Smooth muscle cell (in vitro differentiated cells): ENCODE measurements at regions not wholly inside any gene's neighbourhood (a gene's known extent, or its start where the extent isn't known, plus 50 kb on each side); places are given as distances from the start of the nearest gene placed in this dataset.

Experiments used
- DNase-seq: peaks from one replicate; lab custom pipeline; 2025; ENCODE audit not compliant: unreplicated experiment; lab: John Stamatoyannopoulos, UW
- H2AFZ ChIP-seq: fragments of 200-600 bp; sonication (generic); 2 replicates; pipeline ENCODE4 v1.6.0; 2016; ENCODE audit warnings: antibody characterized with exemption, low read depth, mild to moderate bottlenecking
- H3F3A ChIP-seq: fragments of 200-600 bp; sonication (generic); 2 replicates; pipeline ENCODE4 v1.6.0; 2017; ENCODE audit warnings: antibody characterized with exemption, low read depth
- H3K27ac ChIP-seq: fragments of 200-600 bp; sonication (generic); 2 replicates; pipeline ENCODE4 v1.5.1; 2016; ENCODE audit warnings: low read depth, mild to moderate bottlenecking
- H3K27me3 ChIP-seq: fragments of 200-600 bp; sonication (generic); 2 replicates; pipeline ENCODE4 v1.6.1; 2016; ENCODE audit warnings: low read depth, mild to moderate bottlenecking
- H3K36me3 ChIP-seq: fragments of 200-600 bp; sonication (generic); 2 replicates; pipeline ENCODE4 v1.5.1; 2016; ENCODE audit warnings: low read depth
- H3K4me1 ChIP-seq: fragments of 200-600 bp; sonication (generic); 2 replicates; pipeline ENCODE4 v1.5.1; 2016; ENCODE audit warnings: low read depth
- H3K4me2 ChIP-seq: fragments of 200-600 bp; sonication (generic); 2 replicates; pipeline ENCODE4 v1.6.0; 2016; ENCODE audit warnings: mild to moderate bottlenecking
- H3K4me3 ChIP-seq: fragments of 200-600 bp; sonication (generic); 2 replicates; pipeline ENCODE4 v1.5.1; 2016; ENCODE audit warnings: mild to moderate bottlenecking
- H3K79me2 ChIP-seq: fragments of 200-600 bp; sonication (generic); 2 replicates; pipeline ENCODE4 v1.6.0; 2016; ENCODE audit warnings: low read depth, mild to moderate bottlenecking
- H3K9ac ChIP-seq: fragments of 200-600 bp; sonication (generic); 2 replicates; pipeline ENCODE4 v1.6.0; 2016; ENCODE audit warnings: low read depth
- H3K9me3 ChIP-seq: fragments of 200-600 bp; sonication (generic); replicated peaks from 2 replicates; pipeline ENCODE4 v1.5.1; 2016; ENCODE audit warnings: low read depth
- H4K20me1 ChIP-seq: fragments of 200-600 bp; sonication (generic); 2 replicates; pipeline ENCODE4 v1.6.0; 2016; ENCODE audit warnings: low read depth
- CTCF ChIP-seq: fragments of 200-600 bp; sonication (generic); IDR thresholded peaks from 2 replicates; pipeline ENCODE4 v1.5.1; 2017; ENCODE audit warnings: borderline replicate concordance, mild to moderate bottlenecking, antibody characterized with exemption; ENCODE audit not compliant: insufficient read depth, poor library complexity, severe bottlenecking
- WGBS: methylation state at CpG from one replicate; pipeline ENCODE4 v1.1.7; 2016; ENCODE audit warnings: low lambda C conversion rate; 5-methylcytosine and 5-hydroxymethylcytosine counted together

- no peak for DNase-seq
- Histone ChIP-seq H3F3A (no peaks in the 10 kb centered on the region), H3K79me2 (no peaks in the 10 kb centered on the region), H3K36me3 (no peaks in the 10 kb centered on the region), H3K27me3 (no peaks in the 10 kb centered on the region), H3K4me3 (peak overlapping the region; percentile 11), H4K20me1 (no peaks in the 10 kb centered on the region), H3K9me3 (no peaks in the 10 kb centered on the region), H2AFZ (no peak overlapping the region), H3K4me1 (no peaks in the 10 kb centered on the region), H3K9ac (no peak overlapping the region), H3K27ac (no peak overlapping the region), H3K4me2 (peak overlapping the region; percentile 21)
- no peak for TF ChIP-seq CTCF
- 80% methylated on average over 12 of the region's 12 CpGs for WGBS
Observed at GRCh38 chr19:30692879-30693503, 320.8 kb downstream of the ZNF536 start.

GRCh38 chr19:30692181-30692811 is 320.1 kb downstream of the ZNF536 start:
- no peaks in the 10 kb centered on the region for H4K20me1 ChIP-seq
- H3K9ac ChIP-seq = no peak overlapping the region
- no peaks in the 10 kb centered on the region for H3K4me1 ChIP-seq
- H3F3A ChIP-seq = no peaks in the 10 kb centered on the region
- H3K79me2 ChIP-seq = no peaks in the 10 kb centered on the region
- H3K4me2 ChIP-seq = peak overlapping the region; percentile 21
- WGBS = 65% methylated on average over 21 of the region's 21 CpGs
- TF ChIP-seq CTCF = no peak
- no peaks in the 10 kb centered on the region for H3K27me3 ChIP-seq
- H3K27ac ChIP-seq = no peak overlapping the region
- peak overlapping the region; percentile 11 for H3K4me3 ChIP-seq
- H2AFZ ChIP-seq = no peak overlapping the region
- H3K36me3 ChIP-seq = no peaks in the 10 kb centered on the region
- H3K9me3 ChIP-seq = no peaks in the 10 kb centered on the region
- DNase-seq = no peak

- WGBS = 66% methylated on average over 10 of the region's 10 CpGs
- Histone ChIP-seq H3K9me3 (no peaks in the 10 kb centered on the region), H3K36me3 (no peaks in the 10 kb centered on the region), H2AFZ (no peak overlapping the region), H4K20me1 (no peaks in the 10 kb centered on the region), H3K4me2 (no peak overlapping the region), H3K27ac (no peak overlapping the region), H3K79me2 (no peaks in the 10 kb centered on the region), H3K4me1 (no peaks in the 10 kb centered on the region), H3K4me3 (no peak overlapping the region), H3F3A (no peaks in the 10 kb centered on the region), H3K9ac (no peak overlapping the region), H3K27me3 (no peaks in the 10 kb centered on the region)
- no peak for DNase-seq
- no peak for TF ChIP-seq CTCF
Observed at GRCh38 chr19:30691819-30692166, 319.6 kb downstream of the ZNF536 start.
